ENCODE measurements at regions not wholly inside any gene's neighbourhood (a gene's known extent, or its start where the extent isn't known, plus 50 kb on each side); places are given as distances from the start of the nearest gene placed in this dataset.

DNA sequence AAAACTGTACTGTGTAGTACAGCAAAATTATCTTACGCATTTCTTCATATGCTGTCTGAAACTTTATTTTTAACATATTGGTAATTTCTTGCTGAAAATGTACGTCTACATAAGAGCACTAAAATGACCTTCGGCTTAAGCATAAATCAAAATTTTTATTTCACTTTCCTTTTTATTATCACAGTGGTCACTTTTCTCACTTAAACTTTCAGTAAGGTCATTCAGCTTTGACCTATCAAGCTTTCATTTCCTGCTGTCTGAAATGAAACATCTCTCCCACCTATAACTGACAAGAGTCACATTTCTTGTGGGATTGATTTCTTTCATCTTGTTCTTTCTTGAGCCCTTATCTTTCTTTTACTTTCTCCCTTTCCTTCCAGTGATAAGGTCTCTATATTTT is 2212.7 kb upstream of the PCDH20 start:
- Histone ChIP-seq H3K27me3 (ENCODE audit: insufficient read depth in 3 of 3, low read length in 2 of 3) (no peaks in the 10 kb centered on the region), H3K27ac (no peak overlapping the region), H3K4me1 (no peaks in the 10 kb centered on the region), H3K36me3 (ENCODE audit: insufficient read depth in 1 of 2, low read depth in 1 of 2) (no peaks in the 10 kb centered on the region), H3K4me3 (no peak overlapping the region), H3K9me3 (no peaks in the 10 kb centered on the region)
- ATAC-seq (no peak), DNase-seq (no peak)
- TF ChIP-seq, protein P1, sequence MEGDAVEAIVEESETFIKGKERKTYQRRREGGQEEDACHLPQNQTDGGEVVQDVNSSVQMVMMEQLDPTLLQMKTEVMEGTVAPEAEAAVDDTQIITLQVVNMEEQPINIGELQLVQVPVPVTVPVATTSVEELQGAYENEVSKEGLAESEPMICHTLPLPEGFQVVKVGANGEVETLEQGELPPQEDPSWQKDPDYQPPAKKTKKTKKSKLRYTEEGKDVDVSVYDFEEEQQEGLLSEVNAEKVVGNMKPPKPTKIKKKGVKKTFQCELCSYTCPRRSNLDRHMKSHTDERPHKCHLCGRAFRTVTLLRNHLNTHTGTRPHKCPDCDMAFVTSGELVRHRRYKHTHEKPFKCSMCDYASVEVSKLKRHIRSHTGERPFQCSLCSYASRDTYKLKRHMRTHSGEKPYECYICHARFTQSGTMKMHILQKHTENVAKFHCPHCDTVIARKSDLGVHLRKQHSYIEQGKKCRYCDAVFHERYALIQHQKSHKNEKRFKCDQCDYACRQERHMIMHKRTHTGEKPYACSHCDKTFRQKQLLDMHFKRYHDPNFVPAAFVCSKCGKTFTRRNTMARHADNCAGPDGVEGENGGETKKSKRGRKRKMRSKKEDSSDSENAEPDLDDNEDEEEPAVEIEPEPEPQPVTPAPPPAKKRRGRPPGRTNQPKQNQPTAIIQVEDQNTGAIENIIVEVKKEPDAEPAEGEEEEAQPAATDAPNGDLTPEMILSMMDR (IDR thresholded peaks at IDR 0.05): no peak
- 68 to 70% (median 68%) methylated on average over 3 of the region's 3 CpGs for WGBS, 3 donors
- intact Hi-C loops (cut with DNase I): no loop called here

DNA sequence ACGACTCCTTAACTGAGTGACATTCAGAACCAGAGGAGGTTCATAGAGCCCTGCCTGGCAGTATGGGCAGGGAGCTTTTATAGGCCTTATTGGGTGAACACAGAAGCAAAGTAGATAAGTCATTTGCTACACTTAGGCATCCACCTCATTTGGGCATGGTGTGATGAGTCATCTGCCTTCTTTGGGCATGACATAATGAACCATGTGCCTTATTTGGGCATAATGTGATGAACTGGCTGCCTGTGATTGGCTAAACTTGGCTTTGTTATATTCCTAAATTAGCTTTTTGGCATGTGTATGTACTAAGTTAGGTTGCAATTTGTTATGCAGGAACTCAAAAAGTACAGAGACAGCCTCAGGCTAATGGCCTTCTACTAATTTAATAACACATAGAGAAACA is 2210.2 kb upstream of the PCDH20 start:
- Histone ChIP-seq H3K4me3 (no peak overlapping the region), H3K9me3 (no peaks in the 10 kb centered on the region), H3K27me3 (ENCODE audit: insufficient read depth in 3 of 3, low read length in 2 of 3) (no peaks in the 10 kb centered on the region), H3K27ac (no peak overlapping the region), H3K36me3 (ENCODE audit: insufficient read depth in 1 of 2, low read depth in 1 of 2) (no peaks in the 10 kb centered on the region), H3K4me1 (no peaks in the 10 kb centered on the region)
- no peak for DNase-seq
- 63 to 89% (median 80%) methylated on average over 1 of the region's 1 CpG for WGBS, 3 donors
- TF ChIP-seq, protein P1 (IDR thresholded peaks at IDR 0.05): no peak
- intact Hi-C loops (cut with DNase I): no loop called here
- no peak for ATAC-seq

DNA sequence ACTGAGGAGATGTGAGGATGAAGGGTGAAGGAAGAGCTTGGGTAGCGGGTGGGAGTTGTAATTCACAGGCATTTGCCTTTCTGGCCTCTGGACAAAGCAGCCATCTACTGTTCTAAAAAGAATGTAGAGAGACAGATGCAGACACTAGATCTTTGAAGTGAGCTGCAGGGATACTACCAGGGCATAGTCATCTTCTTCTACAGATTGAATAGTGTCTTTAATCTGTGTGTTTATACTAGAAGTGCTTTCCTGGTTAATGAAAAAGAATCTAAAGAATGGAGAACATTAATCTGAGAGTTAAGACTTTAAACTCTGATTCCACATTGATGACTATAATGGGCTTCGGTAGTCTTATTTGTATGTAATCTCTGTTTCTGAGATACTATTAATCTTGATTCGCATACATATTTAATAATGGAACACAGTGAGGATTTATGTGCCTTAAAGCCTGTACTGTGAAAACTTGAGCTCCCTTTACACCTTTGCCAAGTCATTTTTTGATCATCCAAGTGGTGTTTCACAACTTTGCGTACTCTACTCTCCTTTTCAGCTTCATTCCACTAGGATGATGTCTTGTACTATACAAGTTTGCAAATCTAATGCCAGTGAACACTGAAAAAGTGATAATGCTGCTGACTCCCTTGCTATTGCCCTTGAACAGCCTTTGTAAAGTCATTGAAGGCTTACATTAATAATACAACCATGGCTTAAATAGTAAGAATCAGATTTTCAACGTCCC is 2199.4 kb upstream of the PCDH20 start:
- ATAC-seq (no peak), DNase-seq (no peak)
- WGBS, 3 donors: 63 to 79% (median 65%) methylated on average over 5 of the region's 5 CpGs
- intact Hi-C loops (cut with DNase I): no loop called here
- no peaks in the 10 kb centered on the region for H3K9me3 ChIP-seq
- no peaks in the 10 kb centered on the region for H3K27me3 ChIP-seq (ENCODE audit: insufficient read depth in 3 of 3, low read length in 2 of 3)
- H3K4me1 ChIP-seq: no peaks in the 10 kb centered on the region
- no peaks in the 10 kb centered on the region for H3K36me3 ChIP-seq (ENCODE audit: insufficient read depth in 1 of 2, low read depth in 1 of 2)
- no peak overlapping the region for H3K4me3 ChIP-seq
- H3K27ac ChIP-seq: no peak overlapping the region
- TF ChIP-seq, protein P1 (IDR thresholded peaks at IDR 0.05): no peak

DNA sequence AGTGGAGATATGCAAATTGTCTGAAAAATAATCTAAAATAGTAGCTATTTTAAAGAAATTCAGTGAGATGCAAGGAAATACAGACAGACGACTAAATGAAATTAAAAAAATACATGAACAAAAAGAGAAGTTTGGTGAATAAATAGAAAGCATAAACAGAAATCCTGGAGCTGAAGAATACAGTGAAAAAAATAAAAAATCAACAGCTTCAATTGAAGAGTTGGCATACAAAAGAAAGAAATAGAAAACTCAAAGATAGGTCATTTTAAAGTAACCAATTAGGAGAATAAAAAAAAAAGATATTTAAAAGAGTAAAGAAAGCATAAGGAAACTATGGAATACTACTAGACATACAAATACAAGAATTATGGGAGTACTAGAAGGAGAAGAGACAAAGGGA is 2191.5 kb upstream of the PCDH20 start:
- intact Hi-C loops (cut with DNase I): no loop called here
- 89 to 94% (median 90%) methylated on average over 1 of the region's 1 CpG for WGBS, 3 donors
- TF ChIP-seq, protein P1 (IDR thresholded peaks at IDR 0.05): no peak
- H3K36me3 ChIP-seq (ENCODE audit: insufficient read depth in 1 of 2, low read depth in 1 of 2): no peaks in the 10 kb centered on the region
- no peaks in the 10 kb centered on the region for H3K4me1 ChIP-seq
- no peak overlapping the region for H3K4me3 ChIP-seq
- H3K27ac ChIP-seq: no peak overlapping the region
- H3K9me3 ChIP-seq: peaks cover 12% of the 10 kb centered on the region
- DNase-seq (no peak), ATAC-seq (no peak)
- H3K27me3 ChIP-seq (ENCODE audit: insufficient read depth in 3 of 3, low read length in 2 of 3): no peaks in the 10 kb centered on the region

DNA sequence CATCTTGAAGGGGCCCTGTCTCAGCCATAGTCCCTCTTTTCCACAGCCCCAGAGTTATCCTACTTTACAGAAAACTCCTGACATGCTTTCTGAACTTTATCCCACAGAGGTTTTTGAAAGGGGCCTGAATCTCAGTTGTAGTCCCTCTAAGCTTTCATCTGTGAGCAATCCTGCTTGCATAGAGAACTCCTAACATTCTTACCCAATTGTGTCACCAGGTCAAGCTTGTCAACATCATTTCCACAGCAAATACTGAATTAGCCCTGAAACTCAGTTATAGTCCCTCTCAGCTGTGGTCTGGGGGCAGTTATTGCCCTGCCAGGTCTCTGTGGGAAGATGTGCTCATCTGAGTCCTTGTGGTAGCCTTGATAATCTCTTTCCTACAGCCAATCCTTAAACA is 2190.3 kb upstream of the PCDH20 start:
- Histone ChIP-seq H3K4me3 (no peak overlapping the region), H3K27ac (no peak overlapping the region), H3K36me3 (ENCODE audit: insufficient read depth in 1 of 2, low read depth in 1 of 2) (no peaks in the 10 kb centered on the region), H3K9me3 (peaks cover 12% of the 10 kb centered on the region), H3K4me1 (no peaks in the 10 kb centered on the region), H3K27me3 (ENCODE audit: insufficient read depth in 3 of 3, low read length in 2 of 3) (no peaks in the 10 kb centered on the region)
- TF ChIP-seq, protein P1 (IDR thresholded peaks at IDR 0.05): no peak
- intact Hi-C loops (cut with DNase I): no loop called here
- DNase-seq: no peak
- ATAC-seq: no peak

Measured in psoas muscle (tissue), 7 donors.